ENCODE measurements at regions not wholly inside any gene's neighbourhood (a gene's known extent, or its start where the extent isn't known, plus 50 kb on each side); places are given as distances from the start of the nearest gene placed in this dataset.

DNA sequence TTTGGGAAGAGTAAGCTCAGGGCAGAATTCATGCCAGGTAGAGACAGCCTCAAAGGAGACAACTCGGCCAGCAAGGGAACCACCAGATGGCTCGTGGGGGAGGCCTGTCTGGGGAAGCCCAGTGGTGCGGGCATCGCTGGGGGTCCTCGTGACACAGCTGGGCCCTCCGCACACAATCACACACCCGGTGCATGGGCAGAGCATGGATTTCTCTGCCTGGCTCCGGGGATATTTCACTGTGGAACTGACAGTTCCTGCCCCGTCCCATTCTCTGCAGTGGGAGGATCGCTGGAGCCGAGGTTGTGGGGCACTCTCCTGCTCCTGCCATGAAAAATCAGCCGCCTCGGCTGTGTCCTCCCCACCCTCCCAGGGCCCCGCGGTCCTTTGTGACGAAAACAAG lies 108.0 kb downstream of the CRYAA start:
- TF ChIP-seq CTCF (conservative IDR thresholded peaks at IDR 0.05; ENCODE audit: low read length): no peak
- no peak for TF ChIP-seq EZH2phosphoT487 (IDR thresholded peaks at IDR 0.05; ENCODE audit: borderline replicate concordance, low read depth, low read length)
